Natural killer cell treated with Interleukin-12 subunit alpha and Interleukin-12 subunit beta and Interleukin-15 and Interleukin-18, amount 100 ng/mL, for 72 hours (primary cell): ENCODE measurements at regions not wholly inside any gene's neighbourhood (a gene's known extent, or its start where the extent isn't known, plus 50 kb on each side); places are given as distances from the start of the nearest gene placed in this dataset.

Experiments used
- ATAC-seq, 2 donors: fragments of 150-1000 bp; cut with Tn5 transposase in 1 of 2; sonication (Bioruptor Pico), chemical (Tn5 transposase) in 1 of 2; 2 replicates each; pipeline ENCODE4 v1.10.0; 2021
- DNase-seq: peaks from one replicate; pipeline ENCODE4 v3.0.0; 2022; ENCODE audit warnings: low spot score
- H3K27ac Mint-ChIP-seq, 2 donors: 1 replicate in 1 of 2; 2 replicates in 1 of 2; pipeline ENCODE4 v1.8.0; 2022; ENCODE audit warnings: mixed read lengths in 2 of 2, mild to moderate bottlenecking in 1 of 2, moderate library complexity in 1 of 2
- H3K27me3 Mint-ChIP-seq, 2 donors: 1 replicate in 1 of 2; 2 replicates in 1 of 2; pipeline ENCODE4 v1.8.0; 2022; ENCODE audit warnings: mixed read lengths in 2 of 2
- H3K36me3 Mint-ChIP-seq: one replicate; pipeline ENCODE4 v1.8.0; 2022; ENCODE audit warnings: mixed read lengths
- H3K4me1 Mint-ChIP-seq, 2 donors: 1 replicate in 1 of 2; 2 replicates in 1 of 2; pipeline ENCODE4 v1.8.0; 2022; ENCODE audit warnings: low read depth in 2 of 2, mixed read lengths in 2 of 2, mild to moderate bottlenecking in 1 of 2
- H3K4me3 Mint-ChIP-seq: one replicate; pipeline ENCODE4 v1.8.0; 2022; ENCODE audit warnings: mixed read lengths
- H3K9me3 Mint-ChIP-seq: 2 replicates; pipeline ENCODE4 v1.8.0; 2022; ENCODE audit warnings: mixed read lengths

- Mint-ChIP-seq H3K27ac (no peak overlapping the region), H3K4me1 (no peaks in the 10 kb centered on the region), H3K4me3 (no peak overlapping the region), H3K9me3 (no peaks in the 10 kb centered on the region), H3K27me3 (peaks cover 8 to 12% of the 10 kb centered on the region in 2 donors), H3K36me3 (no peaks in the 10 kb centered on the region)
- DNase-seq (peak; percentile 42), ATAC-seq (no peak)
Measured at GRCh38 chr10:131750973-131751826, 149.6 kb upstream of the PPP2R2D start.

- Mint-ChIP-seq H3K4me1 (no peaks in the 10 kb centered on the region), H3K36me3 (no peaks in the 10 kb centered on the region), H3K9me3 (no peaks in the 10 kb centered on the region), H3K27ac (no peak overlapping the region), H3K27me3 (peaks cover 8 to 12% of the 10 kb centered on the region in 2 donors), H3K4me3 (no peak overlapping the region)
- ATAC-seq (no peak), DNase-seq (peak; percentile 58)
Measured at GRCh38 chr10:131751827-131752775, 148.7 kb upstream of the PPP2R2D start.

GRCh38 chr10:131753336-131753735 lies 147.5 kb upstream of the PPP2R2D start:
- Mint-ChIP-seq H3K9me3 (no peaks in the 10 kb centered on the region), H3K4me1 (no peaks in the 10 kb centered on the region), H3K27ac (no peak overlapping the region), H3K27me3 (peaks cover 6 to 11% of the 10 kb centered on the region in 2 donors), H3K36me3 (no peaks in the 10 kb centered on the region), H3K4me3 (no peak overlapping the region)
- ATAC-seq: no peak
- DNase-seq: no peak

- no peak for DNase-seq
- H3K36me3 Mint-ChIP-seq: no peaks in the 10 kb centered on the region
- H3K4me1 Mint-ChIP-seq: no peaks in the 10 kb centered on the region
- H3K4me3 Mint-ChIP-seq: no peak overlapping the region
- H3K27ac Mint-ChIP-seq: no peak overlapping the region
- H3K27me3 Mint-ChIP-seq: peaks cover 0 to 6% of the 10 kb centered on the region in 2 donors
- H3K9me3 Mint-ChIP-seq: no peaks in the 10 kb centered on the region
- no peak for ATAC-seq
Measured at GRCh38 chr10:131755200-131755599, 145.6 kb upstream of the PPP2R2D start.

- H3K27ac Mint-ChIP-seq: no peak overlapping the region
- H3K27me3 Mint-ChIP-seq: peaks cover 13 to 19% of the 10 kb centered on the region in 2 donors
- H3K4me3 Mint-ChIP-seq: no peak overlapping the region
- ATAC-seq (peak in 1 of 2 donors; percentile 20), DNase-seq (no peak)
- H3K4me1 Mint-ChIP-seq: no peaks in the 10 kb centered on the region
- H3K9me3 Mint-ChIP-seq: no peaks in the 10 kb centered on the region
- no peaks in the 10 kb centered on the region for H3K36me3 Mint-ChIP-seq
Measured at GRCh38 chr10:131757285-131758058, 143.3 kb upstream of the PPP2R2D start.

DNA sequence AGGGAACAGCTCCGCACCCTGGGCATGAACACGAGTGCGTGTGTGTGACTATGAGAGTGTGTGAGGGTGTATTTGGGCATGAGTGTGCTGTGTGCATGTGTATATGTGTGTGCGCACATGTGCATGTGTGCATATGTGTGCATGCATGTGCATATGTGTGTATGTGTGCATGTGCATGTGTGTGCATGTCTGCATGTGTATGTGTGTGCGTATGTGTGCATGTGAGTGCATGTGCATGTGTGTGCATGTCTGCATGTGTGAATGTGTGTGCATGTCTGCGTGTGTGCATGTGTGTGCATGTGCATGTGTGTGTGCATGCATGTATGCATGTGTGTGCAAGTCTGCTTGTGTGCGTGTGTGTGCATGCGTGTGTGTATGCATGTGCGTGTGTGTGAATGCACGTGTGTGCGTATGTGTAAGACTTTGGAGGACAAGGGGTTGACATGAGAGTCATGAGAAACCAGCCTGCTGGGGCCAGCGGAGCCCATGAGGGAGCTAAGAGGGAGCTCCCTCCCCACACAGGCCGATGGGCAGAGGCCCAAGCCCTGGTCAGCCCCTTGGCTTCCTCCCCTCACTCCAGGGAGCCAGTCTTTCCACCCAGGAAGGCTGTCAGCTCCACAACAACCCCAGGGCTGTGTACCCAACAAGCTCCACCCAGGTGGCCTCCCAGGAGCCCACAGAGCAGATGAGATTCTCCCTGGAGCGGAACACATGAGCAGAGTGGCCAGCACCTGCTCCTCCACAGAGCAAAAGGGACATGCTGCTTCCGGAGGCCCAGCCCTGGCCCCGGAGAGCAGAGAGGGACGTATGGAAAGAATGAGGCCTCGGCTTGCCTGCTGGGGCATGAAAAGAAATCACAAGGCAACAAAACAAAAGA lies 142.5 kb upstream of the PPP2R2D start:
- Mint-ChIP-seq H3K4me3 (no peak overlapping the region), H3K9me3 (no peaks in the 10 kb centered on the region), H3K27ac (no peak overlapping the region), H3K36me3 (no peaks in the 10 kb centered on the region), H3K4me1 (no peaks in the 10 kb centered on the region), H3K27me3 (peaks cover 9 to 19% of the 10 kb centered on the region in 2 donors)
- DNase-seq (no peak), ATAC-seq (peak; percentile 11 to 17)

- DNase-seq (no peak), ATAC-seq (no peak)
- Mint-ChIP-seq H3K27me3 (peaks cover 8 to 20% of the 10 kb centered on the region in 2 donors), H3K36me3 (no peaks in the 10 kb centered on the region), H3K9me3 (no peaks in the 10 kb centered on the region), H3K4me1 (no peaks in the 10 kb centered on the region), H3K4me3 (no peak overlapping the region), H3K27ac (no peak overlapping the region)
Measured at GRCh38 chr10:131758939-131759301, 141.9 kb upstream of the PPP2R2D start.

- Mint-ChIP-seq H3K27me3 (peaks cover 8 to 24% of the 10 kb centered on the region in 2 donors), H3K36me3 (no peaks in the 10 kb centered on the region), H3K27ac (no peak overlapping the region), H3K9me3 (no peaks in the 10 kb centered on the region), H3K4me1 (no peaks in the 10 kb centered on the region), H3K4me3 (no peak overlapping the region)
- DNase-seq (no peak), ATAC-seq (no peak)
Measured at GRCh38 chr10:131759347-131759746, 141.5 kb upstream of the PPP2R2D start.

GRCh38 chr10:131760416-131761166 lies 140.2 kb upstream of the PPP2R2D start:
- H3K36me3 Mint-ChIP-seq: no peaks in the 10 kb centered on the region
- no peaks in the 10 kb centered on the region for H3K9me3 Mint-ChIP-seq
- no peak for ATAC-seq
- H3K27me3 Mint-ChIP-seq: peaks cover 8 to 27% of the 10 kb centered on the region in 2 donors
- H3K4me3 Mint-ChIP-seq: no peak overlapping the region
- no peak for DNase-seq
- no peak overlapping the region for H3K27ac Mint-ChIP-seq
- H3K4me1 Mint-ChIP-seq: no peaks in the 10 kb centered on the region

DNA sequence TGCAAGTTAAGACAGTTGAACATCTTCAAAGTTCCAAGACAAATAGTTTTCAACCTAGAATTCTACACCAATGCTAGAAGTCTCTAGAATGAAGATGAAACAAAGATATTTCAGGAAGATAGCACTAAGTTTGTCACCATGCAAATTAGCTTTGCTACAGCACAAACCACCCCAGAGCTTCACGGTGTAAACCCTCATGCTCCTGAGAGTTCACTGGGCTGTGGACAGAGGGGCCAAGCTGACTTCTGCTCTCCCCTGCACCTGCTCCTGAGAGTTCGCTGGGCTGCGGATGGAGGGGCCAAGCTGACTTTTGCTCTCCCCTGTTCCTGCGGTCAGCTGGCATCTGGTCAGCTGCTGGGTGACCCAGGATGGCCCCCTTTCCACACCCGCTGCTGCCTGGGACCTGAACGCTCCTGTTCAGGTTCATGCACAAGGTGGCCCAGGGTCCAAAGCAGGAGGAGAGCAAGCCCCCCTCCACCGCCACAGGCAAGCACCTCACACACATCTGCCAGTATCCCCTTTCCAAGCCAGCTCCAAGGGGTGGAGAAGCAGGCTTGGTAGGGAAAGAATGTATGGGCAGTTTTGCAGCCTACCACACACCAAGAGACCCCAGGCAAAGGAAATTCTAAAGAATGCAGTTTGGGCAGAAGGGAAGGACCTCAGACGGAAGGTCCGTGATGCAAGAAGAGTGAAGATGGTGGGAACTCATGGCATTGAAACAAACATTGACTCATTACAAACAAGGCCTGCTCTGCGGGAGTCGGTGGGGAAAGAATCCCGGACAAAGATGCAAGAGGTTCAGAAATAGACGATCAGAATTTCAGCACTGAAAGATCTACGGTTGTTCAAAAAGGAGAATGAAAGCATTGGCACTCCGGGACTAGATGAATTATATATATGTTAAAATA lies 137.8 kb upstream of the PPP2R2D start:
- H3K27me3 Mint-ChIP-seq: peaks cover 8 to 27% of the 10 kb centered on the region in 2 donors
- H3K4me1 Mint-ChIP-seq: no peaks in the 10 kb centered on the region
- H3K4me3 Mint-ChIP-seq: no peak overlapping the region
- no peak overlapping the region for H3K27ac Mint-ChIP-seq
- ATAC-seq (no peak), DNase-seq (no peak)
- no peaks in the 10 kb centered on the region for H3K9me3 Mint-ChIP-seq
- no peaks in the 10 kb centered on the region for H3K36me3 Mint-ChIP-seq

GRCh38 chr10:131764929-131765328 lies 135.9 kb upstream of the PPP2R2D start:
- H3K36me3 Mint-ChIP-seq: no peaks in the 10 kb centered on the region
- H3K27me3 Mint-ChIP-seq: peaks cover 8 to 27% of the 10 kb centered on the region in 2 donors
- ATAC-seq (peak in 1 of 2 donors; percentile 28), DNase-seq (no peak)
- no peak overlapping the region for H3K27ac Mint-ChIP-seq
- no peaks in the 10 kb centered on the region for H3K4me1 Mint-ChIP-seq
- no peaks in the 10 kb centered on the region for H3K9me3 Mint-ChIP-seq
- no peak overlapping the region for H3K4me3 Mint-ChIP-seq
